SH-SY5Y (cell line): ENCODE measurements at regions not wholly inside any gene's neighbourhood (a gene's known extent, or its start where the extent isn't known, plus 50 kb on each side); places are given as distances from the start of the nearest gene placed in this dataset.

ENCODE experiments used
- GATA2 ChIP-seq: IDR thresholded peaks from 2 replicates; pipeline ENCODE4 v1.6.1; 2011; ENCODE audit warnings: mild to moderate bottlenecking, low read depth, low read length
- GATA3 ChIP-seq: IDR thresholded peaks from 2 replicates; pipeline ENCODE4 v1.6.1; 2011; ENCODE audit warnings: low read depth, mild to moderate bottlenecking, low read length, moderate library complexity

DNA sequence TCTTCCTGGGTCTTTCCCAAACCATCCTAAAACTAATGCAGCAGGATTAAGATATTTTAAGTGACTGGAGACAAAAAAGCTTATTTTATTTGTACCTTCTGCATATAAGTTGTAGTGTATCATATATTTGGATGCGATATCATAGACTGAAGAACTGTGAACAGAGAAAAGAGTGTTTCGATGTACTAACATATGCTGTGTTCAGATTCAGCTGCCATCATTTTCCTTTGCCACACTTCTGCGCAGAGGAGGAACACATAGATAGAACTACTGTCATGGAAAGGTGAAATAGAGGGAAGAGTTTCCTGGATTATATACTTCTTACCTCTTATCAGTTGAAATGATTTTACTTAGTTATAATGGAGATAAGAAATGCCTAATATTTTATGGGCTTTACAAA, 95.5 kb upstream of the CNTN3 start:
- TF ChIP-seq GATA2 (no peak), GATA3 (no peak)
